Mesendoderm (in vitro differentiated cells): ENCODE measurements at regions not wholly inside any gene's neighbourhood (a gene's known extent, or its start where the extent isn't known, plus 50 kb on each side); places are given as distances from the start of the nearest gene placed in this dataset.

Experiments
- DNase-seq: peaks from one replicate; pipeline ENCODE4 v3.0.0; 2013
- H2AK5ac ChIP-seq: 2 replicates; pipeline ENCODE4 v1.6.1; 2013; ENCODE audit warnings: low read length, inconsistent platforms
- H2BK120ac ChIP-seq: 2 replicates; pipeline ENCODE4 v1.6.1; 2013; ENCODE audit warnings: low read depth, mild to moderate bottlenecking, low read length, moderate library complexity, mixed read lengths
- H2BK15ac ChIP-seq: replicated peaks from 2 replicates; pipeline ENCODE4 v1.6.1; 2013; ENCODE audit warnings: low read depth, mild to moderate bottlenecking, moderate library complexity
- H2BK5ac ChIP-seq: 2 replicates; pipeline ENCODE4 v1.6.1; 2013; ENCODE audit warnings: low read length, inconsistent platforms
- H3K18ac ChIP-seq: 2 replicates; pipeline ENCODE4 v1.6.1; 2013; ENCODE audit warnings: mild to moderate bottlenecking, low read length, mixed read lengths
- H3K23ac ChIP-seq: one replicate; pipeline ENCODE4 v1.6.1; 2013; ENCODE audit warnings: low read length
- H3K27ac ChIP-seq: 2 replicates; pipeline ENCODE4 v1.5.1; 2013; ENCODE audit warnings: low read depth, mild to moderate bottlenecking, inconsistent platforms, low read length, moderate library complexity
- H3K27me3 ChIP-seq: 2 replicates; pipeline ENCODE4 v1.6.1; 2013; ENCODE audit warnings: low read length, control low read depth, mild to moderate bottlenecking, inconsistent platforms; ENCODE audit not compliant: insufficient read depth, poor library complexity
- H3K36me3 ChIP-seq: 2 replicates; pipeline ENCODE4 v1.6.1; 2013; ENCODE audit warnings: low read length, inconsistent platforms; ENCODE audit not compliant: control insufficient read depth, insufficient read depth
- H3K4ac ChIP-seq: one replicate; pipeline ENCODE4 v1.6.1; 2013; ENCODE audit warnings: low read depth, mild to moderate bottlenecking, low read length, moderate library complexity
- H3K4me1 ChIP-seq: 2 replicates; pipeline ENCODE4 v1.6.1; 2013; ENCODE audit warnings: low read depth, low read length, inconsistent platforms; ENCODE audit not compliant: control insufficient read depth
- H3K4me2 ChIP-seq: 2 replicates; pipeline ENCODE4 v1.6.1; 2013; ENCODE audit warnings: low read length
- H3K4me3 ChIP-seq: 2 replicates; pipeline ENCODE4 v1.5.1; 2013; ENCODE audit warnings: mild to moderate bottlenecking, low read length
- H3K56ac ChIP-seq: one replicate; pipeline ENCODE4 v1.6.1; 2013; ENCODE audit warnings: low read length
- H3K79me1 ChIP-seq: 2 replicates; pipeline ENCODE4 v1.6.1; 2013; ENCODE audit warnings: low read length, inconsistent platforms
- H3K79me2 ChIP-seq: 2 replicates; pipeline ENCODE4 v1.6.1; 2013; ENCODE audit warnings: mild to moderate bottlenecking, low read length; ENCODE audit not compliant: control insufficient read depth, insufficient read depth
- H3K9ac ChIP-seq: 2 replicates; pipeline ENCODE4 v1.6.1; 2013; ENCODE audit warnings: low read length, inconsistent platforms
- H4K5ac ChIP-seq: one replicate; pipeline ENCODE4 v1.6.1; 2013; ENCODE audit warnings: low read length
- H4K8ac ChIP-seq: one replicate; pipeline ENCODE4 v1.6.1; 2013; ENCODE audit warnings: low read depth, mild to moderate bottlenecking, control low read depth, low read length, moderate library complexity
- WGBS: extraction: QIAGEN DNeasy Blood & Tissue Kit; methylation state at CpG from one replicate; pipeline ENCODE4 v1.1.7; 2013; ENCODE audit warnings: low lambda C conversion rate, missing lambda C conversion rate; ENCODE audit not compliant: insufficient coverage; ENCODE audit errors: extremely low coverage; 5-methylcytosine and 5-hydroxymethylcytosine counted together

DNA sequence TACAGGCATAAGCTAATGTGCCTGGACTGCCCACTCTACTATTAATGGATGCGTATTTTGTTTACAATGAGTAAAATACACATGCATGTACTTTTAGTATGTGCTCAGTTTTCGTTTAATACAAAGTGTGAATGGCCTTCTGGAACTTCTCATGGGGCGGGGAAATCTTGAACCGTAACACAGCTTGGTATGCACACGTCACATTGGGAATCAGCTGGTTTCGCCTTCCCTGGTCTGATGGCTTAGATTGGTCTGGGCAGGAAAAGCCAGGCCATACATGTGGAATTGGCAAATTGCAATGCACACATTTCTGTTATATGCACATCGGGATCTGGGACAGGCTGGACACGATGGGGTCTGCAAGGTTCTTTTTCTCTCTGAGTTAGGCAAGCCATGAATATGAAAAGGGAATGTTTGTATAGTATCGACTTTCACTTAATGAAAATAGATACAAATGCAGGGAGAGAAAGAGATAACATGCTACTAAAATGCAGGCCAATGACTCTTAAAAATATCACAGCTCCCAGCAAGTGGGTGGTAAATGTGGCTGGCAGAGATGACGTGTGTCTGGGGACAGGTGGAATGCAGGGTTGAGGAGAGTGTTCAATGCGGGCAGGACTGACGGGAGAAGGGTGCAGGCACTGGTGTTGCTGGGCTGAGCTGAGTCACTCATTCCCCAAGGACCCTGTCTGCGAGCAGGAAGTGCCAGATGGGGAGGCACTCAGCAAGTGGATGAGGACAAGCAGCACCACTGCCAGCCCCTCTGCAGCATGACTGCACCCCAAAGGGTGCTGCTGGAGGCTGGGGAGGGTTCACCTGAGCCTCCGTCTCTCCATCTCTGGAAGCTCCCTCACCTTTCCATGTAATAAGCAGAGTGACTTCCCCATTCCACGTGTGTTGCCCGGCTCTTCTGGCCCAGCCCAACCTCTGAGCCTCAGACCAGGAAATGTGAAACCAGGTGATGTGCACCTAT is 204.0 kb upstream of the GPR12 start:
- no peak for DNase-seq
- H3K4me3 ChIP-seq: no peak overlapping the region
- no peak overlapping the region for H3K56ac ChIP-seq
- H4K5ac ChIP-seq: no peak overlapping the region
- H3K4me2 ChIP-seq: no peak overlapping the region
- no peak overlapping the region for H2BK15ac ChIP-seq
- H2BK120ac ChIP-seq: no peak overlapping the region
- H2AK5ac ChIP-seq: no peak overlapping the region
- WGBS: no CpG with 5 or more reads among the region's 16 CpGs
- H3K27me3 ChIP-seq: no peaks in the 10 kb centered on the region
- H3K79me2 ChIP-seq: no peaks in the 10 kb centered on the region
- H3K27ac ChIP-seq: no peak overlapping the region
- H3K18ac ChIP-seq: no peak overlapping the region
- no peak overlapping the region for H2BK5ac ChIP-seq
- H4K8ac ChIP-seq: no peak overlapping the region
- H3K9ac ChIP-seq: no peak overlapping the region
- H3K4ac ChIP-seq: no peak overlapping the region
- no peak overlapping the region for H3K23ac ChIP-seq
- H3K36me3 ChIP-seq: no peaks in the 10 kb centered on the region
- no peaks in the 10 kb centered on the region for H3K79me1 ChIP-seq
- H3K4me1 ChIP-seq: peaks cover 2% of the 10 kb centered on the region

DNA sequence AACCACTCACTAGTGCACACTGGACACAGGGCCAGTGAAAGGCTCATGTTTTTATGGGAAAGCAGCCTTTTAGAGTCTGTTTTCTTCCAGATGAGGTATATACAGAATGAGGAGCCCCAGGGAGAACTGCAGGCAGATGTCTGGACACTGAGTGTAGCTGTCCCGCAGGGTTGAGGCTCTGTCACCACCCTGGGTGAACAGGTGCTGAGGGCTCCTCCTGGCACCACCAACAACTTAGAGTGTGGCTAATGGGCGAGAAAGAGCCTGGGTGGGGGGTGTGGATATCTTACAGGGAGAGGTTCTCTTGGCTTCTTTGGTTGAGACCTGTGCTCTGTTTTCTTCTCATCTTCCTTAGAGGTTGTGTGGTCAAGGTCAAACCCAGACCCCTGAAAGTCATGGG is 202.1 kb upstream of the GPR12 start:
- Histone ChIP-seq H4K5ac (no peak overlapping the region), H3K27me3 (no peaks in the 10 kb centered on the region), H3K4me1 (no peaks in the 10 kb centered on the region), H3K27ac (no peak overlapping the region), H3K56ac (no peak overlapping the region), H2AK5ac (no peak overlapping the region), H2BK15ac (no peak overlapping the region), H2BK120ac (no peak overlapping the region), H3K79me1 (no peaks in the 10 kb centered on the region), H4K8ac (no peak overlapping the region), H3K4ac (no peak overlapping the region), H3K4me2 (no peak overlapping the region), H3K23ac (no peak overlapping the region), H3K79me2 (no peaks in the 10 kb centered on the region), H3K4me3 (no peak overlapping the region), H3K9ac (no peak overlapping the region), H3K18ac (no peak overlapping the region), H2BK5ac (no peak overlapping the region), H3K36me3 (no peaks in the 10 kb centered on the region)
- DNase-seq: no peak
- no CpG with 5 or more reads among the region's 2 CpGs for WGBS

DNA sequence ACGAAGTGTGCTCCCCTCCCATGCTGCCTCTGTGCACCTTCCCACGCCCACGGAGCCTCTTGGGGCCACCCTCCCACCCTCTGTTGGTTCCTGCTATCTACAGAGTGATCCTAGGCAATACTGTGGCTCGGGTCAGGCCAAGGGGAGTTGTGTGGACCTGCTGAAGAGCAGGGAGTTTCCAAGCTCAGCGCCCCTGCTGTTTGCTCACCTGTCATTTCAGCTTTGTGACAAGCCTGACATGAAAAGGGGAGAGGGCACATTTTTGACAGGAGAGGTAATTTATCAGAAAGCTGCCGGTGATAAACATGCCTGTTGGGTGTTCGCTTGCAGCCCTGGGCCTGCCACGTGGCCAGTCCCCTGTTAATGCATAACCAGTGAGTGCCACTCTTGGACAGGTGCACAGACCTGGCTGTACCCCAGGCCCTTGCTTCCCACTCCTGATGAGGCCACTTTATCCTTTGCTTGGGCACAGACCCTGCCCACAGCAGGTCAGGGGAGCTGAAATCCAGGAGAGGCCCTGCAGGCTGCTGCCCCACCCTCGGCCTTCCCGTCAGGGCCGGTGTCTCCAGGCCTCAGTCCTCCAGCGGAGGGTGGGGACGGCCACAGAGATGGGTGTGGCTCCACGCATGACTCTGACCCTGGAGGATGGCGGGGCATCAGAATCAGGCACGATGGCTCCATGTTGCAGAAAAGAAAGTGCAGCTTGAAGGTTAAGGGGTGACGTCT is 201.5 kb upstream of the GPR12 start:
- Histone ChIP-seq H3K27me3 (no peaks in the 10 kb centered on the region), H2AK5ac (no peak overlapping the region), H2BK120ac (no peak overlapping the region), H4K5ac (no peak overlapping the region), H3K56ac (no peak overlapping the region), H3K23ac (no peak overlapping the region), H3K4me2 (no peak overlapping the region), H3K4ac (no peak overlapping the region), H3K79me1 (no peaks in the 10 kb centered on the region), H2BK5ac (no peak overlapping the region), H4K8ac (no peak overlapping the region), H3K27ac (no peak overlapping the region), H3K4me1 (no peaks in the 10 kb centered on the region), H2BK15ac (no peak overlapping the region), H3K9ac (no peak overlapping the region), H3K4me3 (no peak overlapping the region), H3K36me3 (no peaks in the 10 kb centered on the region), H3K79me2 (no peaks in the 10 kb centered on the region), H3K18ac (no peak overlapping the region)
- WGBS: no CpG with 5 or more reads among the region's 17 CpGs
- no peak for DNase-seq

DNA sequence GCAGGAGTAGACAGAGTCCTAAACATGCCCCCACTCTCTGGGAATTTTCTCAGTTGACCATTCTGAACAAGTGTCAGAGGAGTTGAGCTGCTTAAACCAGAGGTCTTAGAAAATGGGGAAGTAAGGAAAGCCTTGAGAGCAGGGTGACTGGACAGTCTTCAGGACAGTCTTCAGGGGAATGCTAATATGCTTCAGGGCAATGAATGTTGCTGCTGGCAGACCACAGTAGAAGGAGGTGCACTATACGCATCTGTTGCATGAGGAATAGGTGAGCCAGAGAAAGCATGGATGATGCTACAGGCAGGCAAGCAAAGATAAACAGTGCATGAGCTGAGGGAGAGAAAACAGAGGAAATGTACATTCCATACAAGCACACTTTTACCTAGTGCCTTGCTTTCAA is 196.6 kb upstream of the GPR12 start:
- Histone ChIP-seq H2BK5ac (no peak overlapping the region), H3K9ac (no peak overlapping the region), H2AK5ac (no peak overlapping the region), H3K79me2 (no peaks in the 10 kb centered on the region), H3K79me1 (no peaks in the 10 kb centered on the region), H2BK120ac (no peak overlapping the region), H4K5ac (no peak overlapping the region), H3K4me3 (no peak overlapping the region), H3K4me1 (peaks cover 2% of the 10 kb centered on the region), H3K4me2 (no peak overlapping the region), H4K8ac (no peak overlapping the region), H3K23ac (no peak overlapping the region), H3K4ac (no peak overlapping the region), H3K18ac (no peak overlapping the region), H3K27ac (no peak overlapping the region), H2BK15ac (no peak overlapping the region), H3K56ac (no peak overlapping the region), H3K36me3 (no peaks in the 10 kb centered on the region), H3K27me3 (no peaks in the 10 kb centered on the region)
- no peak for DNase-seq
- no CpG with 5 or more reads among the region's 1 CpG for WGBS

DNA sequence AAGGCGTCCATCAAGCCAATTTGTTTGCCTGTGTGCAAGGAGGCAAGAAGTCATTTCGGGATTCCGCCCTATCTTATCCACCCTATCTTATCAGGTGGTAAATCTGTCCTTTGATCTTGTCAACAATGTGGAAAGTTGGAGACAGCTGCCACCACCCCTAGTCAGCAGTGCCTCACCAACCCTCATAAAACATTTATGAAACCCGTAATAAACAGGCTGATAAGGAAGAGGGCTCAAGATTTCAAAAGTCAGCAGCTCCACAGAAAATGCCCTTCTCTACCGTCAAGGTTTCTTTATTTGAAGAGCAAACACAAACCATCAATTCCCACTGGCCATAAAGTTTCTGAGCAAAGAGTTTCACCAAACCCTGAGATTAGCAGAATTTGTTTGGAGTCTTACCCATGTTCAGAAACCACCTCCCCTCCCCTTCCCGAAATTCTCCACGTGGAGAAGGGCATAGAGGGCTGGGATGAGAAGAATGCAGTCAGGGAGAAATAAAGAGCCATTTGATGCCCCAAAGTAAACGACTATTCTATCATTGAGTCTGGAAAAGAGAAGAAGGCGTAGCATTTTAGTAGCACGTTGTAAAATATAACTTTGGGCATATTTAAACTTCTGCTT is 196.0 kb upstream of the GPR12 start:
- Histone ChIP-seq H2BK15ac (no peak overlapping the region), H2AK5ac (no peak overlapping the region), H3K79me2 (no peaks in the 10 kb centered on the region), H3K79me1 (no peaks in the 10 kb centered on the region), H4K5ac (no peak overlapping the region), H3K23ac (no peak overlapping the region), H2BK120ac (no peak overlapping the region), H3K36me3 (no peaks in the 10 kb centered on the region), H3K4me2 (no peak overlapping the region), H3K4ac (no peak overlapping the region), H3K27me3 (no peaks in the 10 kb centered on the region), H3K4me3 (no peak overlapping the region), H3K27ac (no peak overlapping the region), H3K18ac (no peak overlapping the region), H3K4me1 (peaks cover 2% of the 10 kb centered on the region), H2BK5ac (no peak overlapping the region), H3K56ac (no peak overlapping the region), H3K9ac (no peak overlapping the region), H4K8ac (no peak overlapping the region)
- WGBS: no CpG with 5 or more reads among the region's 10 CpGs
- peak; percentile 60 for DNase-seq
